ENCODE measurements at regions not wholly inside any gene's neighbourhood (a gene's known extent, or its start where the extent isn't known, plus 50 kb on each side); places are given as distances from the start of the nearest gene placed in this dataset.

- Mint-ChIP-seq H3K4me3 (no peak overlapping the region), H3K4me1 (ENCODE audit: low read depth) (no peaks in the 10 kb centered on the region), H3K27me3 (ENCODE audit: low read depth) (peaks cover 14% of the 10 kb centered on the region), H3K9me3 (ENCODE audit: insufficient read depth) (no peaks in the 10 kb centered on the region), H3K27ac (no peak overlapping the region), H3K36me3 (ENCODE audit: low read depth) (no peaks in the 10 kb centered on the region)
- ChIA-PET POLR2A (no interaction called here), CTCF (interaction anchor here (0.8 kb wide), 1 partner anchor 464 kb away, joined by 3 read pairs; no protein-coding TSS in a partner anchor)
- no peak for ATAC-seq
- no peak for DNase-seq
These were observed 66.0 kb upstream of the BLCAP start for GRCh38 chr20:37593710-37594109.

- H3K27me3 Mint-ChIP-seq (ENCODE audit: low read depth): peaks cover 11% of the 10 kb centered on the region
These were observed 63.3 kb upstream of the BLCAP start for GRCh38 chr20:37590938-37591490.

GRCh38 chr20:37586078-37586477, 58.4 kb upstream of the BLCAP start:
- Mint-ChIP-seq H3K27me3 (ENCODE audit: low read depth) (peaks cover 15% of the 10 kb centered on the region), H3K9me3 (ENCODE audit: insufficient read depth) (no peaks in the 10 kb centered on the region), H3K4me1 (ENCODE audit: low read depth) (no peaks in the 10 kb centered on the region), H3K36me3 (ENCODE audit: low read depth) (no peaks in the 10 kb centered on the region), H3K27ac (no peak overlapping the region), H3K4me3 (no peak overlapping the region)
- ChIA-PET POLR2A (no interaction called here), CTCF (no interaction called here)
- no peak for ATAC-seq
- no peak for DNase-seq

More at GRCh38 chr20:37590938-37591490, 63.3 kb upstream of the BLCAP start:
- Mint-ChIP-seq H3K9me3 (ENCODE audit: insufficient read depth) (no peaks in the 10 kb centered on the region), H3K4me1 (ENCODE audit: low read depth) (no peaks in the 10 kb centered on the region), H3K27ac (no peak overlapping the region), H3K36me3 (ENCODE audit: low read depth) (no peaks in the 10 kb centered on the region), H3K4me3 (no peak overlapping the region)
- ChIA-PET POLR2A (no interaction called here), CTCF (no interaction called here)
- no peak for ATAC-seq
- no peak for DNase-seq

GRCh38 chr20:37584238-37584807, 56.6 kb upstream of the BLCAP start:
- ChIA-PET CTCF (no interaction called here), POLR2A (no interaction called here)
- no peak for DNase-seq
- Mint-ChIP-seq H3K27me3 (ENCODE audit: low read depth) (peaks cover 15% of the 10 kb centered on the region), H3K9me3 (ENCODE audit: insufficient read depth) (no peaks in the 10 kb centered on the region), H3K4me3 (no peak overlapping the region), H3K27ac (no peak overlapping the region), H3K36me3 (ENCODE audit: low read depth) (no peaks in the 10 kb centered on the region), H3K4me1 (ENCODE audit: low read depth) (no peaks in the 10 kb centered on the region)
- ATAC-seq: no peak

- POLR2A ChIA-PET: no interaction called here
- DNase-seq (no peak), ATAC-seq (no peak)
- Mint-ChIP-seq H3K27me3 (ENCODE audit: low read depth) (peaks cover 12% of the 10 kb centered on the region), H3K4me1 (ENCODE audit: low read depth) (no peaks in the 10 kb centered on the region), H3K9me3 (ENCODE audit: insufficient read depth) (no peaks in the 10 kb centered on the region), H3K4me3 (no peak overlapping the region), H3K36me3 (ENCODE audit: low read depth) (no peaks in the 10 kb centered on the region), H3K27ac (no peak overlapping the region)
- CTCF ChIA-PET: no interaction called here
These were observed 53.6 kb upstream of the BLCAP start for GRCh38 chr20:37581246-37581645.

- POLR2A ChIA-PET: no interaction called here
- DNase-seq: no peak
- CTCF ChIA-PET: no interaction called here
- H3K36me3 Mint-ChIP-seq (ENCODE audit: low read depth): no peaks in the 10 kb centered on the region
- H3K27me3 Mint-ChIP-seq (ENCODE audit: low read depth): peaks cover 3% of the 10 kb centered on the region
- no peak overlapping the region for H3K4me3 Mint-ChIP-seq
- H3K9me3 Mint-ChIP-seq (ENCODE audit: insufficient read depth): no peaks in the 10 kb centered on the region
- H3K4me1 Mint-ChIP-seq (ENCODE audit: low read depth): no peaks in the 10 kb centered on the region
- no peak for ATAC-seq
- H3K27ac Mint-ChIP-seq: no peak overlapping the region
These were observed 52.4 kb upstream of the BLCAP start for GRCh38 chr20:37580069-37580468.

- Mint-ChIP-seq H3K9me3 (ENCODE audit: insufficient read depth) (no peaks in the 10 kb centered on the region), H3K27me3 (ENCODE audit: low read depth) (peaks cover 3% of the 10 kb centered on the region), H3K36me3 (ENCODE audit: low read depth) (no peaks in the 10 kb centered on the region), H3K4me3 (no peak overlapping the region), H3K4me1 (ENCODE audit: low read depth) (no peaks in the 10 kb centered on the region), H3K27ac (no peak overlapping the region)
- ChIA-PET CTCF (no interaction called here), POLR2A (no interaction called here)
- ATAC-seq (no peak), DNase-seq (no peak)
These were observed 51.4 kb upstream of the BLCAP start for GRCh38 chr20:37579106-37579505.

GRCh38 chr20:37577981-37578380, 50.3 kb upstream of the BLCAP start:
- DNase-seq (no peak), ATAC-seq (no peak)
- Mint-ChIP-seq H3K4me1 (ENCODE audit: low read depth) (no peaks in the 10 kb centered on the region), H3K4me3 (no peak overlapping the region), H3K27ac (no peak overlapping the region), H3K27me3 (ENCODE audit: low read depth) (no peaks in the 10 kb centered on the region), H3K36me3 (ENCODE audit: low read depth) (no peaks in the 10 kb centered on the region), H3K9me3 (ENCODE audit: insufficient read depth) (no peaks in the 10 kb centered on the region)
- ChIA-PET POLR2A (no interaction called here), CTCF (no interaction called here)

Measured in activated CD8-positive, alpha-beta T cell treated with anti-CD3 and anti-CD28 coated beads, Interleukin-2, amount 10 ng/mL, durations not matched to agents 7 days and 5 days (primary cell).